GM21619 (cell line): ENCODE measurements at regions not wholly inside any gene's neighbourhood (a gene's known extent, or its start where the extent isn't known, plus 50 kb on each side); places are given as distances from the start of the nearest gene placed in this dataset.

Source experiments
- ATAC-seq: cut with Tn5 transposase; IDR thresholded peaks from one replicate; pipeline ENCODE4 v1.9.1; 2021; ENCODE audit not compliant: unreplicated experiment

- ATAC-seq: no peak
These were observed 50.6 kb upstream of the SLC45A1 start for GRCh38 chr1:8267307-8267706.

DNA sequence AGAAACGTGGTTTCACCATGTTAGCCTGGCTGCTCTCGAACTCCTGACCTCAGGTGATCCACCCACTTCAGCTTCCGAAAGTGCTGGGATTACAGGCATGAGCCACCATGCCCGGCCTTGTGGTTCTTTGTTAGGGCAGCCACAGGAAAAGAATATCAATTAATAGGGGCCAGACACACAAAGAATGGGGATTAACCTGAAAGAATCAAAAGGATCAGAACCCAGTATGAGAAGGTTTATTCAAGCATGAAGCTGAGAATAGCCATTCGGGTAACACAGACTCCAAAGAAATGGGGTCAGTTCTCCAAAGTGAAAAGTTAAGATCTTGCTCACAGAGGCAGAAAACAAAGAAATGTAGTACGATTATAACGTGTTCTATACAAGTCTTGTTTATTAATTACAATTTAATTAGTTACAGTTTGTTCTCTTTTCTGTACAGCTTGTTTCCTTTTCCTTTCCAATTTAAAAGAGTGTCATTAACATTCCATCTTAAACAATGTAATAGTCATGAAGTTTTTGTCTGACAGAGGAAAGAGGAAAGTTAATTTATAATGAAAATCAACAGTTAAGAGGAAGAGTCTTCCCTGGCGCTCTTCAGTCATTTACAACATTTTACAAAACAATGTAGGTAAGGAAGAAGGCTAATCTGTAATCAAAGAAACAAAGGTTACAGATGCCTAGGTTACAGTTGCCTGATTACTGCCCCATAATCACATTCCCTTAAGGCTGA is 51.3 kb upstream of the SLC45A1 start:
- ATAC-seq: no peak

GRCh38 chr1:8263791-8264190 is 54.1 kb upstream of the SLC45A1 start:
- ATAC-seq: no peak

DNA sequence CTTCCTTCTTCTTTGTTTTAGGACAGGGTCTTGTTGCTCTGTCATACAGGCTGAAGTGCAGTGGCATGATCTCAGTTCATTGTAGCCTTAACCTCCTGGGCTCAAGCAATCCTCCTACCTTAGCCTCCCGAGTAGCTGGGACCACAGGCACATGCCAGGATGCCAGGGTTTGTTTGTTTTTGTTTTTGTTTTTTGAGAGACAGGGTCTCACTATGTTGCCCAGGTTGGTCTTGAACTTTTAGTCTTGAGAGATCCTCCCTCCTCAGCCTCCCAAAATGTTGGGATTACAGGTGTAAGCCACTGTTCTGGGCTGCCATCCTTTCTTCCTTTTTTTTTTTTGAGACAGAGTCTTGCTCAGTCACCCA is 56.5 kb upstream of the SLC45A1 start:
- ATAC-seq: no peak

GRCh38 chr1:8259498-8260290 is 58.2 kb upstream of the SLC45A1 start:
- ATAC-seq: no peak

DNA sequence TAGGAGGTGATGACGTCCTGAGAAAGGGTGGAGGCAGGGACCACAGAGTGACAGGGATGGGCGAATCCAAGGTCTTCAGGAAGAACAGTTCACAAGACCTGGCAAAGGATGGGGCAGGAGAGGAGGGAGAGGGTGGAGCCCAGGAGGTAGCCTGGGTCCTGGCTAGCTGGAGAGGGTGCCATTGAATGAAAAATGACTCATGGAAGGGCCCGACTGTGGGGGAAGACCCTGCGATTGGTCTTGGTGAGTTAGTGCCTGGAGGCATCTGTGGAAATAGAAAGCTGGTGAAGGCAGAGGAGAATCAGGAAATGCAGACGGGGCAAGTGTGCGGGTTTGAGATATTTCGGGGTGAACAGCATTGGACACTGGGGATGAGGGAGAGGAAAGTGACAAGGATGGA is 60.3 kb upstream of the SLC45A1 start:
- no peak for ATAC-seq

DNA sequence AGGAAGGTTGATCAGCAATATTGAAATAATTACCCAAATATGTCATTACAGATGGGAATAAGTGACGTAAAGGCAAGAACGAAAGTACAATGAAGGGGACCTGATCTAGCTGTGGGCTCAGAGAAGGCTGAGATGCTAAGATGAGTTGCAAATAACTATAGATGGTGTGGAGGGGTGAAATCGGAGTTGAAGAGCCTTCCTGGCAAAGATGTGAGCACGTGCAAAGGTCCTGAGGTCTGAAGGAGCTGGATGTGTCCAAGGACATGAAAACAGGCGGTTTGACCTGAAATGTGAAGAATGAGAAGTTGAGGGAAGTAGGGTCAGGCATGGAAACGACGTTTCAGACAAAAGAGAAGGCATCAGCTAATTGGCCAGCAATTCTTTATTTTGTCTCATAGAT is 61.6 kb upstream of the SLC45A1 start:
- ATAC-seq: no peak

- ATAC-seq: no peak
These were observed 62.2 kb upstream of the SLC45A1 start for GRCh38 chr1:8255712-8256111.

GRCh38 chr1:8252266-8252951 is 65.5 kb upstream of the SLC45A1 start:
- no peak for ATAC-seq

- no peak for ATAC-seq
These were observed 66.3 kb upstream of the SLC45A1 start for GRCh38 chr1:8251635-8252034.

- ATAC-seq: no peak
These were observed 68.1 kb upstream of the SLC45A1 start for GRCh38 chr1:8249838-8250237.

DNA sequence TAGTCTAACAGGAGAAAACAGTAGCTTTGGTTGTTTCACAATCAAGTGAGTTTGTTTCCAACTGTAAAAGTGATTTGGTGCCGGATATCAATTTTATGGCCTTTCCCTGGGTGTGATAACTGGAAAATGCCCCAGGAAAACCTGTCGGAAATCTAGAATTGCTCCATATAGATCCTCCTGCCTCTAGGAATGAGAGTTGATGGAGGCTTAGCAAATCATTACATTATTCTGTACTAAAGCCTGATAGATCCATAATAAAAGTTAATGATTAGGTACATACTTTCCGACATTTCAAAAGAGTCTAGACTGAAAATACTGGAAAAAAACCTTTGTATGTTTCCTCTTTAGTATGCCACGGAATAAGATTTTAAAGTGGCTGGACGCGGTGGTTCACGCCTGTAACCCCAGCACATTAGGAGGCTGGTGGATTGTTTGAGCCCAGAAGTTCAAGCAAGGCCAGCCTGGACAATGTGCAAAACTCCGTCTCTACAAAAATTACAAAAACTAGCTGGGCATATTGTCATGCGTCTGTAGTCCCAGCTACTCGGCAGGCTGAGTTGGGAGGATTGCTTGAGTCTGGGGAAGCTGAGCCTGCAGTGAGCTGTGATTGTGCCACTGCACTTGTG is 70.0 kb upstream of the SLC45A1 start:
- no peak for ATAC-seq

DNA sequence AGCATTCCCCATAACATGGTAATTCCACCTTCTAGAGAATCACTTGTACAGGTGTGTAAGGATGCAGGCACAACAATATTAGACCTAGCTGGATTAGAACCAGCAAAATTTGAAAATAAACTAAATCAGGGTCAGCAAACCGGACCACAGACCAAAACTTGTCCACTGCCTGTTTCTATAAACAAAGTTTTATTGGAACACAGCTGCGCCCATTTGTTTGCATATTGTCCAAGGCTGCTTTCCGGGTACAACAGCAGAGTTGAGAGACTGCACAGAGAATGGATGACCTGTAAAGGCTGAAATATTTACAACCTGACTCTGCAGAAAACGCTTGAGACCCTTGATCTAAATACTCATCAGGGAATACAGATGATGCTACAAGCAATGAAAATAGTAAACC is 73.6 kb upstream of the SLC45A1 start:
- ATAC-seq: no peak

GRCh38 chr1:8242498-8242897 is 75.4 kb upstream of the SLC45A1 start:
- ATAC-seq: no peak

GRCh38 chr1:8241417-8242014 is 76.4 kb upstream of the SLC45A1 start:
- ATAC-seq: no peak

DNA sequence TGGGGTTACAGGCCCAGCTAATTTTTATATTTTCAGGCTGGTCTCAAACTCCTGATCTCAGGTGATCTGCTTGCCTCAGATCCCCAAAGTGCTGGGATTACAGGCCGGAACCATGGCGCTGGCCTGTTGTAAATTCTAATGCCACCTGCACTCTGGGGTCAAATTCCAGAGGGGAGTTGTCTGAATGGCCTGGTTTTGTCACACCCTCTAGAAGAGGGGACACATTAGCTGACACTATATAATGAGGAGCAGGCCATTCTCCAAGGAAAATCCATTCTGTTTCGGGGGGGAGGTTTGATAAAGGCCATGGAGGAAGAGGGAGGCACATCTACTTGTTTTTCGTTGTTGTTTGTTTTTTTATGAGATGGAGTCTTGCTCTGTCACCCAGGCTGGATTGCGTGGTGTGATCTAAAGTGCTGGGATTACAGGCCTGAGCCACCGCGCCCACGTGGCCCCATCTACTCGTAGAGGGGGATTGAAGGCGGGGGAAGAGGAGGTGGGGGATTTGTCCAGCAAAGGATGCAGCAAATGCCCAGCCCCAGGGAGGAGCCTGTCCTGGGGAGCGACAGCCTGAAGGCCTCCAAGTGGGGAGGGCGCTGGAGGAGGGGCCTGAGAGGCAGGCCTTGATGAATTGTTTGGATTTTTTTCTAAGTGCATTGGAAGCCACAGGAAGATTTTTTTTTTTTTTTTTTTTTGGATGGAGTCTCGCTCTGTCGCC is 78.4 kb upstream of the SLC45A1 start:
- no peak for ATAC-seq

DNA sequence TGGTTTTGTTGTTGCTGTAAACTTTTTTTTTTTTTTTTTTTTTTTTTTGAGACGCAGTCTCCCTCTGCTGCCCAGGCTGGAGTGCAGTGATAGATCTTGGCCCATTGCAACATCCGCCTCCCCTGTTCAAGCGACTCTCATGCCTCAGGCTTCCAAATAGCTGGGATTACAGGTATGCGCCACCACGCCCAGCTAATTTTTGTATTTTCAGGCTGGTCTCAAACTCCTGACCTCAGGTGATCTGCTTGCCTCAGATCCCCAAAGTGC is 78.9 kb upstream of the SLC45A1 start:
- ATAC-seq: no peak

DNA sequence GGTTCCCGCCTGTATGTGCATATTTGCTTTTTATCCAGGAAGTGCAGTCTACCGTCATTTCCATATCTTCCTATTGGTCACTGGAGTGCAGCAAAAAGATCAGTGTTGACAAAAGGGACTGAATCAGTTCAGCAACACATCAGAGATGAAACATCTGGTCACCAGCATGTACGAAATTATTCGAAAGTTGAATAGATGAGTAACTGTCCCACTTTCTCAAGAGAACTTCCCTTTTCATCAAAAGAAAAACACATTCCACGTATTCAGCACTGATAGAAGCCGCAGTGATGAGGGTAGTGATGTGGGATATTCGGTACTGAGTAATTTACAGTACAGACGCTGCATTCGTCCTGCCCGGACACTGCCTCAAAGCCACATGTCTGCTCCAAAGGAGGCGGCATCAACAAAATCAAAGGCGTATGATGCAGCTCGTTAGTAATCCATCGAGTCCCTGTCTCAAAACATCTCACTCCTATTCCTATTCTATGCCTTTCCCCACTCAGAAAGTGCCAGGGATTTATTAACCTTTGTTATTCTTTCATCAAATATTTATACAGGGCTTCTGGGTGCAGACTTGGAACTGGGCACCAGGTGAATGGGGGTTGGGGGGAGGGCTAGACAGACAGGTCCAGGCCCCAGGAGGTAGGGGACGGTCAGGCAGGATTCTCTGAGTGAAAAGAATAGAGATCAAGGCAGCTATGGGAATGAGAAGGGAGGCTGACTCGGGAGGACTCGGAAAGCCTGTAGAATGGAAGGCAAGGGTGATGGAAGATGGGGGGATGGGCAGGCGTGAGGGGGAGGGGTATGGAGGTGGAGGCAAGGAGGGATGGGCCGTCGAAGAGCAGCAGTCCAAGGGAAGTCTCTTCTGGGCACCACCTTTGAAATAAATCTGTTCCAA is 79.5 kb upstream of the SLC45A1 start:
- ATAC-seq: no peak

DNA sequence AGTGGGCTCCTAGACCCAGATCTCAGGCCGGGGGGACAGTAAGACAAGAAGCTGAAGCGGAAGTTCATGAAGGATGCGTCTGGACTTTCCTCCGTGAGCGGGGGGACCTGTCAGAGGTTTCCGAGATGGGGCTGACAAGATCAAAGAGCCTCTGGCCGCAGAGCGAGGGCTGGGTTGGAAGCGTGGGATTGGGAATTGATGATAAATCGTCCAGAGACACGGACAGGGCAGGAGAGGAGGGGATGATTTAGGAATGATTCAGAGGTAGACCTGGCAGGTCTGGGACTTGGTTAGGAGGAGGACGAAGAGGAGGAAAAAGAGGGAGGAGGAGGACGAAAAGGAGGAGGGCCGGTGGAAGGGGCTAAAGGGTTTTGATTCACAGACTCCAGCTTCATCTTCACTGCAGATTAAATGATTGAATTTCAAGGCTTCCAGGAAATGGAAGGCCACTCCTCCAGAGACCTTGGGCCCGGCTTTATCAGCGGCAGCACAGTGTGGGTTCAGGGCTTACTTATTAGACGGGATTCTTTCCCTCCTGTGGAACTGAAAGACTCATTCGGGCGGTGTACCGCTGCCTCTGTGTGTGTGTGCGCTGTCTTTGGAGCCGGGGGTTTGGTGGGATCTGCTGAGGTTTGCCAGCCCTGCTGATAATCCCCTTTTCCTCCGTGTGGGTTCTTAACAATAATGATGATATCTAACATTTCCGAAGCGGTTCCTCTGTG is 85.7 kb upstream of the SLC45A1 start:
- ATAC-seq: no peak
